ENCODE measurements at regions not wholly inside any gene's neighbourhood (a gene's known extent, or its start where the extent isn't known, plus 50 kb on each side); places are given as distances from the start of the nearest gene placed in this dataset.
A peak's percentile ranks its signal among the peaks of the same experiment; 100 is the strongest.

- TF ChIP-seq CTCF (IDR thresholded peaks at IDR 0.05), result no peak
- no peak for DNase-seq
- peaks cover 4% of the 10 kb centered on the region for H3K27me3 Mint-ChIP-seq (ENCODE audit: low read depth, poor library complexity)
- H3K36me3 Mint-ChIP-seq (ENCODE audit: low read depth), result no peaks in the 10 kb centered on the region
- H3K27ac Mint-ChIP-seq, result peak overlapping the region; percentile 13
- no peak overlapping the region for H3K4me3 Mint-ChIP-seq
- no peaks in the 10 kb centered on the region for H3K9me3 Mint-ChIP-seq
- H3K4me1 Mint-ChIP-seq, result peaks cover 5% of the 10 kb centered on the region
Measured at GRCh38 chr13:78372581-78372980, 230.8 kb downstream of the POU4F1 start.

GRCh38 chr13:78370231-78370630 is 233.1 kb downstream of the POU4F1 start:
- peaks cover 4% of the 10 kb centered on the region for H3K27me3 Mint-ChIP-seq (ENCODE audit: low read depth, poor library complexity)
- H3K27ac Mint-ChIP-seq, result no peak overlapping the region
- DNase-seq, result no peak
- no peak for TF ChIP-seq CTCF (IDR thresholded peaks at IDR 0.05)
- H3K36me3 Mint-ChIP-seq (ENCODE audit: low read depth), result no peaks in the 10 kb centered on the region
- no peaks in the 10 kb centered on the region for H3K9me3 Mint-ChIP-seq
- peaks cover 5% of the 10 kb centered on the region for H3K4me1 Mint-ChIP-seq
- H3K4me3 Mint-ChIP-seq, result no peak overlapping the region

- no peak overlapping the region for H3K27ac Mint-ChIP-seq
- no peak overlapping the region for H3K4me3 Mint-ChIP-seq
- TF ChIP-seq CTCF (IDR thresholded peaks at IDR 0.05), result no peak
- H3K4me1 Mint-ChIP-seq, result no peaks in the 10 kb centered on the region
- DNase-seq, result no peak
- no peaks in the 10 kb centered on the region for H3K27me3 Mint-ChIP-seq (ENCODE audit: low read depth, poor library complexity)
- H3K36me3 Mint-ChIP-seq (ENCODE audit: low read depth), result no peaks in the 10 kb centered on the region
- no peaks in the 10 kb centered on the region for H3K9me3 Mint-ChIP-seq
Measured at GRCh38 chr13:78364711-78365110, 238.6 kb downstream of the POU4F1 start.

GRCh38 chr13:78341032-78341431 is 262.3 kb downstream of the POU4F1 start:
- no peaks in the 10 kb centered on the region for H3K36me3 Mint-ChIP-seq (ENCODE audit: low read depth)
- H3K27me3 Mint-ChIP-seq (ENCODE audit: low read depth, poor library complexity), result peaks cover under 1% of the 10 kb centered on the region
- no peak overlapping the region for H3K4me3 Mint-ChIP-seq
- H3K4me1 Mint-ChIP-seq, result no peaks in the 10 kb centered on the region
- H3K9me3 Mint-ChIP-seq, result no peaks in the 10 kb centered on the region
- no peak overlapping the region for H3K27ac Mint-ChIP-seq
- no peak for TF ChIP-seq CTCF (IDR thresholded peaks at IDR 0.05)
- DNase-seq, result no peak

- H3K4me3 Mint-ChIP-seq, result no peak overlapping the region
- no peak for DNase-seq
- no peak overlapping the region for H3K27ac Mint-ChIP-seq
- no peaks in the 10 kb centered on the region for H3K9me3 Mint-ChIP-seq
- no peaks in the 10 kb centered on the region for H3K4me1 Mint-ChIP-seq
- H3K36me3 Mint-ChIP-seq (ENCODE audit: low read depth), result no peaks in the 10 kb centered on the region
- H3K27me3 Mint-ChIP-seq (ENCODE audit: low read depth, poor library complexity), result peaks cover 4% of the 10 kb centered on the region
- TF ChIP-seq CTCF (IDR thresholded peaks at IDR 0.05), result no peak
Measured at GRCh38 chr13:78339927-78340326, 263.4 kb downstream of the POU4F1 start.

GRCh38 chr13:78334059-78334458 is 269.3 kb downstream of the POU4F1 start:
- no peaks in the 10 kb centered on the region for H3K4me1 Mint-ChIP-seq
- TF ChIP-seq CTCF (IDR thresholded peaks at IDR 0.05), result no peak
- no peak overlapping the region for H3K27ac Mint-ChIP-seq
- no peaks in the 10 kb centered on the region for H3K36me3 Mint-ChIP-seq (ENCODE audit: low read depth)
- no peaks in the 10 kb centered on the region for H3K9me3 Mint-ChIP-seq
- no peak overlapping the region for H3K4me3 Mint-ChIP-seq
- no peak for DNase-seq
- H3K27me3 Mint-ChIP-seq (ENCODE audit: low read depth, poor library complexity), result peaks cover 4% of the 10 kb centered on the region
